Prostate gland (tissue), 2 donors: ENCODE measurements at regions not wholly inside any gene's neighbourhood (a gene's known extent, or its start where the extent isn't known, plus 50 kb on each side); places are given as distances from the start of the nearest gene placed in this dataset.

Source experiments
- POLR2AphosphoS5 ChIP-seq: sonication (generic); formaldehyde crosslinking; IDR thresholded peaks from one replicate; pipeline ENCODE4 v1.6.1; 2017; ENCODE audit warnings: antibody characterized with exemption
- TF ChIP-seq, protein P1 (sequence below), 4 experiments: fragments of 200-600 bp in 2 of 4; fragments of 450-650 bp in 2 of 4; sonication (generic) in 2 of 4; IDR thresholded peaks; 1 replicate in 3 of 4; 2 replicates in 1 of 4; pipeline ENCODE4 v1.5.1; 2016 to 2019; ENCODE audit warnings: antibody characterized with exemption in 4 of 4, mild to moderate bottlenecking in 2 of 4, moderate library complexity in 2 of 4

DNA sequence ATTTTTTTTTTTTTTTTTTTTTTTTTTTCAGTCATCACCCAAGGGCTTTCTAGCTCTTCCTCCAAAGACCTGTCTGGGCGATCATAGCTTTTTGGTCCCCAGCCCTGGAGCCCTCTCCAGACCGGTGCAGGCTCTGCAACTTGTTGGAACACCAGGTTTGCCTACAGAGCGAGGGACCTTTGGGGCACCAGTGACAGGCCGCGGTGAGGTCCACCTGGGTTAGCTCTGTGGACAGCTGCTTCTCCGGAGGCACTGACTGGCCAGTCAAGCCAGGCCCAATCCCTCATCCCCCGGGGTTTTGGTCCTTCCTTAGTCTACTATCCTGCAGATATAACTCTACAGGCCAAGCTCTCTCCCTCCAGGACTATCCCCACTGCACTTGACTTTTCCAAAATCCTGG, 86.8 kb upstream of the SMNDC1 start:
- TF ChIP-seq, protein P1, sequence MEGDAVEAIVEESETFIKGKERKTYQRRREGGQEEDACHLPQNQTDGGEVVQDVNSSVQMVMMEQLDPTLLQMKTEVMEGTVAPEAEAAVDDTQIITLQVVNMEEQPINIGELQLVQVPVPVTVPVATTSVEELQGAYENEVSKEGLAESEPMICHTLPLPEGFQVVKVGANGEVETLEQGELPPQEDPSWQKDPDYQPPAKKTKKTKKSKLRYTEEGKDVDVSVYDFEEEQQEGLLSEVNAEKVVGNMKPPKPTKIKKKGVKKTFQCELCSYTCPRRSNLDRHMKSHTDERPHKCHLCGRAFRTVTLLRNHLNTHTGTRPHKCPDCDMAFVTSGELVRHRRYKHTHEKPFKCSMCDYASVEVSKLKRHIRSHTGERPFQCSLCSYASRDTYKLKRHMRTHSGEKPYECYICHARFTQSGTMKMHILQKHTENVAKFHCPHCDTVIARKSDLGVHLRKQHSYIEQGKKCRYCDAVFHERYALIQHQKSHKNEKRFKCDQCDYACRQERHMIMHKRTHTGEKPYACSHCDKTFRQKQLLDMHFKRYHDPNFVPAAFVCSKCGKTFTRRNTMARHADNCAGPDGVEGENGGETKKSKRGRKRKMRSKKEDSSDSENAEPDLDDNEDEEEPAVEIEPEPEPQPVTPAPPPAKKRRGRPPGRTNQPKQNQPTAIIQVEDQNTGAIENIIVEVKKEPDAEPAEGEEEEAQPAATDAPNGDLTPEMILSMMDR (IDR thresholded peaks at IDR 0.05), result no peak
- TF ChIP-seq POLR2AphosphoS5, result no peak
